Left ventricle myocardium inferior (tissue), 1 donor: ENCODE measurements at regions not wholly inside any gene's neighbourhood (a gene's known extent, or its start where the extent isn't known, plus 50 kb on each side); places are given as distances from the start of the nearest gene placed in this dataset.

ENCODE experiments used
- DNase-seq: peaks from one replicate; pipeline ENCODE4 v3.0.0-alpha.2; 2020
- H3K27ac ChIP-seq: fragments of 200-600 bp; replicated peaks from 2 replicates; pipeline ENCODE4 v1.8.0; 2021
- H3K27me3 ChIP-seq: fragments of 200-600 bp; 2 replicates; pipeline ENCODE4 v1.8.0; 2021; ENCODE audit warnings: low read depth
- H3K36me3 ChIP-seq: fragments of 200-600 bp; 2 replicates; pipeline ENCODE4 v1.8.0; 2021
- H3K4me1 ChIP-seq: fragments of 200-600 bp; 2 replicates; pipeline ENCODE4 v1.8.0; 2021
- H3K4me3 ChIP-seq: fragments of 200-600 bp; 2 replicates; pipeline ENCODE4 v1.8.0; 2021; ENCODE audit warnings: mild to moderate bottlenecking, moderate library complexity
- H3K9me3 ChIP-seq: fragments of 200-600 bp; replicated peaks from 2 replicates; pipeline ENCODE4 v1.8.0; 2021
- intact Hi-C: fragments of 100-400 bp; cut with micrococcal nuclease; formaldehyde crosslinking; loops from one replicate; pipeline ENCODE4 v1.11.0; 2022
- TF ChIP-seq, protein P1 (sequence below): fragments of 200-600 bp; IDR thresholded peaks from 2 replicates; pipeline ENCODE4 v1.8.0; 2021; ENCODE audit warnings: antibody characterized with exemption, mild to moderate bottlenecking, borderline replicate concordance
- donor health status: DM: no; HTN: yes; CAD: no; lungs with severe emphysema.

DNA sequence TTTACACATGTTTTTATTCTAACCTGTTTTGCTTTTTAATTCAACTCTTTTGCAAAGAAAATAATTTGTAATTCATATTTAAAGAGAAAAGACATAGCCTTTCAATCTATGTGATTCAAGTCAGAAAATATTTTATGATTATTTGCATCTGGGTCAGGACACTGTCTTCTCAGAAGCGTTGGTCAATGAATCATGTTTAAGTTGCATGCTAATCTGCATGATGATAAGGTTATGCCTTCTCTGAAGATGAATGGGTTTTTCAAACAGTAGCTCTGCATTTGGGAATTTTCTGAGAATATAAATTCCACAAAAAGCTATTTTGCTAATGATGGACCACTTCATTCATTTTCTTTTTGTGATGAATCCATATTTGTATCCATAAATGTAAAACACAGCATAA, 282.5 kb downstream of the TMA16 start:
- Histone ChIP-seq H3K4me1 (no peaks in the 10 kb centered on the region), H3K27ac (no peak overlapping the region), H3K27me3 (no peaks in the 10 kb centered on the region), H3K9me3 (peaks cover 11% of the 10 kb centered on the region), H3K36me3 (no peaks in the 10 kb centered on the region), H3K4me3 (no peak overlapping the region)
- intact Hi-C loops = no loop called here
- DNase-seq = no peak
- TF ChIP-seq, protein P1, sequence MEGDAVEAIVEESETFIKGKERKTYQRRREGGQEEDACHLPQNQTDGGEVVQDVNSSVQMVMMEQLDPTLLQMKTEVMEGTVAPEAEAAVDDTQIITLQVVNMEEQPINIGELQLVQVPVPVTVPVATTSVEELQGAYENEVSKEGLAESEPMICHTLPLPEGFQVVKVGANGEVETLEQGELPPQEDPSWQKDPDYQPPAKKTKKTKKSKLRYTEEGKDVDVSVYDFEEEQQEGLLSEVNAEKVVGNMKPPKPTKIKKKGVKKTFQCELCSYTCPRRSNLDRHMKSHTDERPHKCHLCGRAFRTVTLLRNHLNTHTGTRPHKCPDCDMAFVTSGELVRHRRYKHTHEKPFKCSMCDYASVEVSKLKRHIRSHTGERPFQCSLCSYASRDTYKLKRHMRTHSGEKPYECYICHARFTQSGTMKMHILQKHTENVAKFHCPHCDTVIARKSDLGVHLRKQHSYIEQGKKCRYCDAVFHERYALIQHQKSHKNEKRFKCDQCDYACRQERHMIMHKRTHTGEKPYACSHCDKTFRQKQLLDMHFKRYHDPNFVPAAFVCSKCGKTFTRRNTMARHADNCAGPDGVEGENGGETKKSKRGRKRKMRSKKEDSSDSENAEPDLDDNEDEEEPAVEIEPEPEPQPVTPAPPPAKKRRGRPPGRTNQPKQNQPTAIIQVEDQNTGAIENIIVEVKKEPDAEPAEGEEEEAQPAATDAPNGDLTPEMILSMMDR = no peak

DNA sequence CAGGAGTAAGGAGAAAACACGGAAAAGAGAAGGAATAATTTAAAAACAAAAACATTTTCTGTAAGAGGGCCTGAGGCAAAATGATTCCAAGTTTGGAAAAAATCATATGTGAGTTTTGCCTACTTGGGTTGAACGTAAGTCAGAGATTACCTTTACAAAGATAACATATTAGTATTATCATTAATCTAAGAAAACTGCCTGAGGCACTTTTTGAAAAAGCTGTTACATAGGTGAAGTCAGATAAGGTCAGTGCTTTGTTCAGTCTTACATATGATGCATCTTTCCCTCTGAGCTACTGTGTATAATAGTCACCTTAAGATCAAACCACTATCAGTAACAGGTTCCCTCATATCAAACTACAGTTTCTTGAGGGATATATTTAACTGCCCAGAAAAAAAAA, 287.2 kb downstream of the TMA16 start:
- DNase-seq = no peak
- H3K4me3 ChIP-seq = no peak overlapping the region
- TF ChIP-seq, protein P1 = no peak
- no peak overlapping the region for H3K27ac ChIP-seq
- H3K4me1 ChIP-seq = no peaks in the 10 kb centered on the region
- H3K9me3 ChIP-seq = peaks cover 20% of the 10 kb centered on the region
- no peaks in the 10 kb centered on the region for H3K27me3 ChIP-seq
- intact Hi-C loops = no loop called here
- no peaks in the 10 kb centered on the region for H3K36me3 ChIP-seq

DNA sequence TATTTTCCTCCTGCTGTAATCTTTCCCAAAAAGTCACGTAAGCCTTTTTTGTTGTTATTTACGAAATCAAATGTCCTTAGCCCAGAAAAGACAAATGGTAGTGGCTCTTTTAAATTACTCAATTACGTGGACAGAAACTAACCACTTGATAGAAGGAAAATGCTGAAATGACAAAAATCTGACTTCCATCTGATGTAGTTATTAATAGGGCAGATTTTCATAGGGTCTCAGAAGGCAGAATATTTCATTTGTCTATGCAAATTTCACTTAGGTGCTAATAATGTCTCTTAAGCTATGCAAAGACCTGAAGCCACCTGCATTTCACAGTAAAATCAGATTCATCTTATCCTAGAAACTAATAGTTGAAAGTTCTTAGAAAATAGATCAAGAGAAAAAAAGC, 295.7 kb downstream of the TMA16 start:
- H3K27me3 ChIP-seq = no peaks in the 10 kb centered on the region
- DNase-seq = no peak
- H3K9me3 ChIP-seq = no peaks in the 10 kb centered on the region
- H3K36me3 ChIP-seq = no peaks in the 10 kb centered on the region
- H3K4me3 ChIP-seq = no peak overlapping the region
- no peak overlapping the region for H3K27ac ChIP-seq
- TF ChIP-seq, protein P1 = no peak
- H3K4me1 ChIP-seq = no peaks in the 10 kb centered on the region
- intact Hi-C loops = no loop called here

DNA sequence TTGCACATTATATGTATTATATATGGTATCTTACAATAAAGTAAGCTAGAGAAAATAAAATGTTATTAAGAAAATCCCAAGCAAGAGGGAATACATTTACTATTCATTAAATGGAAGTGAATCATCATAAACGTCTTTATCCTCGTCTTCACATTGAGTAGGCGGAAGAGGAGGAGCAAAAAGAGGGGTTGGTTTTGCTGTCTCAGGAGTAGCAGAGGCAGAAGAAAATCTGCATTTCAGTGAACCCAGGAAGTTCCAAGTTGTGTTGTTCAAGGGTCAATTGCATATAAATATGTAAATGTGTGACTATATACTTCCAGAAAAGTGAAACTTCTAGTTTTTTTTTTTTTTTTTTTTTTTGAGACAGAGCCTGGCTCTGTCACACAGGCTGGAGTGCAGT, 301.4 kb downstream of the TMA16 start:
- H3K36me3 ChIP-seq = no peaks in the 10 kb centered on the region
- H3K4me1 ChIP-seq = no peaks in the 10 kb centered on the region
- no peaks in the 10 kb centered on the region for H3K27me3 ChIP-seq
- TF ChIP-seq, protein P1 = no peak
- no peak overlapping the region for H3K4me3 ChIP-seq
- no peak overlapping the region for H3K27ac ChIP-seq
- no peak for DNase-seq
- intact Hi-C loops = no loop called here
- no peaks in the 10 kb centered on the region for H3K9me3 ChIP-seq

DNA sequence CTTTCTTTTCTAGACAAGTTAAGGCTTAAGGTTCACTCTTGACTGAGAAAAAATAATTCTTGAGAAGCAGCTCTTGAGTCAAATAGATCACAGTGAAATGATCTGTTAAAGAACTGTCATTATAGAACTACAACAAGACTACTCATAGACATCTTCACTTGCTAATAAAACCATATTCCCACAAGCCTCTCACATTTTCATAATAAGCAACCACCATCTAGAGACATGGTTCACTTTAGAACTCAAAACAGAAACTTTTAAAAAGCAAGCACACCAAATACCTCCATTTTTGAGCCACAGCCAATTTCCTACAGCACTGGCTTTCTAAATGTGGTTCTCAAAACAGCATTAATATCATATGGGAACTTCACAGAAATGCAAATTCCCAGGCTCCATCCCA, 309.5 kb downstream of the TMA16 start:
- intact Hi-C loops = no loop called here
- TF ChIP-seq, protein P1 = no peak
- no peak for DNase-seq

DNA sequence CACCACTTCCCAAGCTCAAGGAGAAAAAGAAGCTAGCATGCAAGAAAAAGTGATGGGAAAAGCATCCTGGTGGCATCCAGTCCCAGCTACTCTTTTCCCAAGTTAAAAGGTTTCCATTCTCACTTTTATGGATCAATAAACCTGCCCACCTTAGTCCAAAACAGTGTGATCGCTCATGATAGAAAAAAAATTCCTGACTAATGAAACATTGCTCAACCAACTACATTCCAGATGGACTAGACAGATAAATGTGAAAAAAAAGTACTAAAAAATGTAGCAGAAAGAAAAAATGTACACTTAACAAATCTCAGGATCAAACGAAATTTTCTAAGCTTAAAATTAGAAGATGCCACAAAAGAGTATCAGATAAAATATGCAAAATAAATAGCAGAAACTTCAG, 312.2 kb downstream of the TMA16 start:
- DNase-seq = no peak
- Histone ChIP-seq H3K36me3 (no peaks in the 10 kb centered on the region), H3K4me3 (no peak overlapping the region), H3K27me3 (no peaks in the 10 kb centered on the region), H3K9me3 (no peaks in the 10 kb centered on the region), H3K27ac (no peak overlapping the region), H3K4me1 (no peaks in the 10 kb centered on the region)
- TF ChIP-seq, protein P1 = no peak
- intact Hi-C loops = no loop called here

More for the DNA sequence above, 309.5 kb downstream of the TMA16 start:
- H3K4me1 ChIP-seq = no peaks in the 10 kb centered on the region
- no peaks in the 10 kb centered on the region for H3K9me3 ChIP-seq
- H3K36me3 ChIP-seq = no peaks in the 10 kb centered on the region
- H3K27ac ChIP-seq = no peak overlapping the region
- no peak overlapping the region for H3K4me3 ChIP-seq
- no peaks in the 10 kb centered on the region for H3K27me3 ChIP-seq
